Tongue (tissue), 1 donor: ENCODE measurements at regions not wholly inside any gene's neighbourhood (a gene's known extent, or its start where the extent isn't known, plus 50 kb on each side); places are given as distances from the start of the nearest gene placed in this dataset.
A peak's percentile ranks its signal among the peaks of the same experiment; 100 is the strongest.

ENCODE experiments used
- DNase-seq: peaks from one replicate; pipeline ENCODE4 v3.0.0-alpha.2; 2015

GRCh38 chr7:1359681-1360485, 99.4 kb downstream of the MICALL2 start:
- DNase-seq, result no peak

- no peak for DNase-seq
Observed at GRCh38 chr7:1360521-1360971, 98.7 kb downstream of the MICALL2 start.

- DNase-seq, result no peak
Observed at GRCh38 chr7:1361016-1361755, 98.1 kb downstream of the MICALL2 start.

- no peak for DNase-seq
Observed at GRCh38 chr7:1361756-1362125, 97.5 kb downstream of the MICALL2 start.

- no peak for DNase-seq
Observed at GRCh38 chr7:1362301-1362700, 97.0 kb downstream of the MICALL2 start.

GRCh38 chr7:1364068-1364905, 95.0 kb downstream of the MICALL2 start:
- no peak for DNase-seq

GRCh38 chr7:1364906-1365570, 94.2 kb downstream of the MICALL2 start:
- no peak for DNase-seq

- DNase-seq, result no peak
Observed at GRCh38 chr7:1365846-1366245, 93.4 kb downstream of the MICALL2 start.

- DNase-seq, result no peak
Observed at GRCh38 chr7:1366801-1367405, 92.4 kb downstream of the MICALL2 start.

GRCh38 chr7:1367501-1368183, 91.6 kb downstream of the MICALL2 start:
- DNase-seq, result no peak

GRCh38 chr7:1368184-1368681, 91.0 kb downstream of the MICALL2 start:
- DNase-seq, result no peak

- DNase-seq, result peak; percentile 70
Observed at GRCh38 chr7:1368682-1369571, 90.3 kb downstream of the MICALL2 start.

- DNase-seq, result no peak
Observed at GRCh38 chr7:1369916-1370657, 89.2 kb downstream of the MICALL2 start.

GRCh38 chr7:1370738-1371137, 88.5 kb downstream of the MICALL2 start:
- DNase-seq, result no peak

- DNase-seq, result no peak
Observed at GRCh38 chr7:1372063-1372462, 87.2 kb downstream of the MICALL2 start.

- no peak for DNase-seq
Observed at GRCh38 chr7:1372671-1373379, 86.4 kb downstream of the MICALL2 start.

- DNase-seq, result no peak
Observed at GRCh38 chr7:1377111-1377909, 82.0 kb downstream of the MICALL2 start.
